CD14-positive monocyte (primary cell): ENCODE measurements at regions not wholly inside any gene's neighbourhood (a gene's known extent, or its start where the extent isn't known, plus 50 kb on each side); places are given as distances from the start of the nearest gene placed in this dataset.

ENCODE experiments used
- DNase-seq, 3 donors: peaks; one replicate each; pipeline ENCODE4 v3.0.0-alpha.2; 2011 to 2022
- H2AFZ ChIP-seq: 2 replicates; pipeline ENCODE4 v1.6.0; 2012; ENCODE audit warnings: mild to moderate bottlenecking, low read depth, low read length, inconsistent platforms; ENCODE audit not compliant: insufficient read depth, poor library complexity, severe bottlenecking
- H3K27ac ChIP-seq, 2 donors: 1 replicate in 1 of 2; 2 replicates in 1 of 2; pipeline ENCODE4 v1.5.1; 2012 to 2013; ENCODE audit warnings: low read length in 2 of 2, control low read depth in 1 of 2, inconsistent platforms in 1 of 2, low read depth in 1 of 2, mild to moderate bottlenecking in 1 of 2
- H3K27me3 ChIP-seq, 2 donors: one replicate each; pipeline versions ENCODE4 v1.6.0 to v1.6.1; 2011 to 2013; ENCODE audit warnings: low read length in 2 of 2; ENCODE audit not compliant: control insufficient read depth in 2 of 2, insufficient read depth in 2 of 2
- H3K36me3 ChIP-seq, 2 donors: replicated peaks in 1 of 2; 1 replicate in 1 of 2; 2 replicates in 1 of 2; pipeline versions ENCODE4 v1.5.1 to v1.6.1; 2012 to 2013; ENCODE audit warnings: low read length in 2 of 2, control low read depth in 1 of 2, inconsistent platforms in 1 of 2, mild to moderate bottlenecking in 1 of 2; ENCODE audit not compliant: insufficient read depth in 2 of 2, control insufficient read depth in 1 of 2
- H3K4me1 ChIP-seq, 2 donors: 1 replicate in 1 of 2; 2 replicates in 1 of 2; pipeline versions ENCODE4 v1.5.1 to v1.6.1; 2012 to 2013; ENCODE audit warnings: low read length in 2 of 2, control low read depth in 1 of 2, inconsistent platforms in 1 of 2, mild to moderate bottlenecking in 1 of 2, moderate library complexity in 1 of 2; ENCODE audit not compliant: insufficient read depth in 2 of 2, control insufficient read depth in 1 of 2
- H3K4me2 ChIP-seq: replicated peaks from 2 replicates; pipeline ENCODE3; 2012; ENCODE audit warnings: low read length, moderate library complexity, mild to moderate bottlenecking; ENCODE audit not compliant: poor library complexity, severe bottlenecking; ENCODE audit errors: extremely low read depth
- H3K4me3 ChIP-seq, 3 experiments: fragments of 200-600 bp in 1 of 3; sonication (generic) in 1 of 3; replicated peaks in 1 of 3; 1 replicate in 2 of 3; 2 replicates in 1 of 3; pipeline ENCODE4 v1.5.1; 2011 to 2013; ENCODE audit warnings: low read length in 3 of 3, mild to moderate bottlenecking in 3 of 3, control low read depth in 2 of 3, low read depth in 2 of 3, inconsistent platforms in 1 of 3, moderate library complexity in 1 of 3
- H3K79me2 ChIP-seq: 2 replicates; pipeline ENCODE4 v1.6.0; 2012; ENCODE audit warnings: mild to moderate bottlenecking, control low read depth, inconsistent platforms, low read length, moderate library complexity; ENCODE audit not compliant: insufficient read depth
- H3K9ac ChIP-seq: 2 replicates; pipeline ENCODE4 v1.6.0; 2017; ENCODE audit warnings: low read length, mild to moderate bottlenecking; ENCODE audit not compliant: insufficient read depth, poor library complexity, severe bottlenecking
- H3K9me3 ChIP-seq, 2 donors: replicated peaks in 1 of 2; 1 replicate in 1 of 2; 2 replicates in 1 of 2; pipeline versions ENCODE4 v1.5.1 to v1.6.1; 2012 to 2013; ENCODE audit warnings: low read length in 2 of 2, control low read depth in 1 of 2; ENCODE audit not compliant: control insufficient read depth in 1 of 2, insufficient read depth in 1 of 2
- H4K20me1 ChIP-seq: 2 replicates; pipeline ENCODE4 v1.6.0; 2012; ENCODE audit warnings: mild to moderate bottlenecking, low read length, control low read depth, moderate library complexity; ENCODE audit not compliant: insufficient read depth
- H3K27ac Mint-ChIP-seq, 7 donors: one replicate each; pipeline ENCODE4 v1.8.0; 2020; ENCODE audit warnings: mild to moderate bottlenecking in 7 of 7, mixed read lengths in 7 of 7, moderate library complexity in 6 of 7, inconsistent platforms in 2 of 7
- H3K27me3 Mint-ChIP-seq, 3 donors: one replicate each; pipeline ENCODE4 v1.8.0; 2021 to 2022; ENCODE audit warnings: low read depth in 3 of 3, mild to moderate bottlenecking in 3 of 3, mixed read lengths in 3 of 3, moderate library complexity in 3 of 3, inconsistent platforms in 1 of 3
- H3K36me3 Mint-ChIP-seq, 2 donors: one replicate each; pipeline ENCODE4 v1.8.0; 2020; ENCODE audit warnings: mixed read lengths in 2 of 2, inconsistent platforms in 1 of 2, mild to moderate bottlenecking in 1 of 2
- H3K4me1 Mint-ChIP-seq: one replicate; pipeline ENCODE4 v1.8.0; 2020; ENCODE audit warnings: mild to moderate bottlenecking, mixed read lengths
- H3K4me3 Mint-ChIP-seq, 2 donors: one replicate each; pipeline ENCODE4 v1.8.0; 2020; ENCODE audit warnings: mild to moderate bottlenecking in 2 of 2, mixed read lengths in 2 of 2, moderate library complexity in 1 of 2
- H3K9me3 Mint-ChIP-seq, 7 donors: one replicate each; pipeline ENCODE4 v1.8.0; 2020 to 2022; ENCODE audit warnings: mixed read lengths in 7 of 7, mild to moderate bottlenecking in 6 of 7, moderate library complexity in 6 of 7, inconsistent platforms in 2 of 7
- WGBS: methylation state at CpG from one replicate; pipeline ENCODE4 v1.1.5; 2013; ENCODE audit warnings: missing lambda C conversion rate; ENCODE audit not compliant: insufficient coverage; 5-methylcytosine and 5-hydroxymethylcytosine counted together
- intact Hi-C, 2 donors: fragments of 100-400 bp; cut with micrococcal nuclease; formaldehyde crosslinking; loops; one replicate each; pipeline versions ENCODE4 v1.15.0 to v1.15.1; 2023
- TF ChIP-seq, protein P1 (sequence below): fragments of 200-600 bp; IDR thresholded peaks from one replicate; pipeline ENCODE4 v1.8.0; 2022; ENCODE audit warnings: antibody characterized with exemption, mild to moderate bottlenecking

DNA sequence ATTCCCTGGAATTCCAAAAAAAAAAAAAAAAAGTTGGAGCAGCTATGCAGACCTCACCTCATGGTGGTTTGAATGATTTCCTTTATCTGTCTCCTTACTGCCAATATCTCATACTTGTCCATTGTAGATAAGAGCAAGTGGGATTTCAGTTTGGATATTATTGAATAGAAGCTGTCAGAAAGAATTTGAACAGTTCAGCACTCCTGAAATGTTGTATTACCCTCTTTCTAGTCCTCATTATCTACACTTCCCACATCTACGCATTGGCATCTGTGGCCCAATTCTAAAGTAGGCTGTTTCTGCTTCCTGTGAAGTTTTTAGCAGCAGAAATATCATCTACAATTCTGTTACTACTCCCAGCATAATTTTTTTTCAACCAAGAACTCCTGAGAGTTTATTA, 68.2 kb upstream of the KHDRBS2 start:
- intact Hi-C loops: no loop called here
- no peak overlapping the region for H3K9ac ChIP-seq
- TF ChIP-seq, protein P1, sequence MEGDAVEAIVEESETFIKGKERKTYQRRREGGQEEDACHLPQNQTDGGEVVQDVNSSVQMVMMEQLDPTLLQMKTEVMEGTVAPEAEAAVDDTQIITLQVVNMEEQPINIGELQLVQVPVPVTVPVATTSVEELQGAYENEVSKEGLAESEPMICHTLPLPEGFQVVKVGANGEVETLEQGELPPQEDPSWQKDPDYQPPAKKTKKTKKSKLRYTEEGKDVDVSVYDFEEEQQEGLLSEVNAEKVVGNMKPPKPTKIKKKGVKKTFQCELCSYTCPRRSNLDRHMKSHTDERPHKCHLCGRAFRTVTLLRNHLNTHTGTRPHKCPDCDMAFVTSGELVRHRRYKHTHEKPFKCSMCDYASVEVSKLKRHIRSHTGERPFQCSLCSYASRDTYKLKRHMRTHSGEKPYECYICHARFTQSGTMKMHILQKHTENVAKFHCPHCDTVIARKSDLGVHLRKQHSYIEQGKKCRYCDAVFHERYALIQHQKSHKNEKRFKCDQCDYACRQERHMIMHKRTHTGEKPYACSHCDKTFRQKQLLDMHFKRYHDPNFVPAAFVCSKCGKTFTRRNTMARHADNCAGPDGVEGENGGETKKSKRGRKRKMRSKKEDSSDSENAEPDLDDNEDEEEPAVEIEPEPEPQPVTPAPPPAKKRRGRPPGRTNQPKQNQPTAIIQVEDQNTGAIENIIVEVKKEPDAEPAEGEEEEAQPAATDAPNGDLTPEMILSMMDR: no peak
- H3K27me3 ChIP-seq: no peaks in the 10 kb centered on the region
- H3K27ac ChIP-seq: no peak overlapping the region
- no peak overlapping the region for H3K4me2 ChIP-seq
- no peak overlapping the region for H3K4me3 ChIP-seq
- H2AFZ ChIP-seq: no peak overlapping the region
- H3K79me2 ChIP-seq: no peaks in the 10 kb centered on the region
- DNase-seq: no peak
- Mint-ChIP-seq H3K9me3 (peaks cover 0 to 2% (median 0%) of the 10 kb centered on the region in 7 donors), H3K4me3 (no peak overlapping the region), H3K36me3 (no peaks in the 10 kb centered on the region), H3K27ac (no peak overlapping the region), H3K27me3 (peaks cover 0 to 2% (median 0%) of the 10 kb centered on the region in 3 donors), H3K4me1 (peaks cover 4% of the 10 kb centered on the region)
- no peaks in the 10 kb centered on the region for H3K9me3 ChIP-seq
- H3K4me1 ChIP-seq: no peaks in the 10 kb centered on the region
- H3K36me3 ChIP-seq: no peaks in the 10 kb centered on the region
- no CpG with 5 or more reads among the region's 1 CpG for WGBS
- H4K20me1 ChIP-seq: no peaks in the 10 kb centered on the region

DNA sequence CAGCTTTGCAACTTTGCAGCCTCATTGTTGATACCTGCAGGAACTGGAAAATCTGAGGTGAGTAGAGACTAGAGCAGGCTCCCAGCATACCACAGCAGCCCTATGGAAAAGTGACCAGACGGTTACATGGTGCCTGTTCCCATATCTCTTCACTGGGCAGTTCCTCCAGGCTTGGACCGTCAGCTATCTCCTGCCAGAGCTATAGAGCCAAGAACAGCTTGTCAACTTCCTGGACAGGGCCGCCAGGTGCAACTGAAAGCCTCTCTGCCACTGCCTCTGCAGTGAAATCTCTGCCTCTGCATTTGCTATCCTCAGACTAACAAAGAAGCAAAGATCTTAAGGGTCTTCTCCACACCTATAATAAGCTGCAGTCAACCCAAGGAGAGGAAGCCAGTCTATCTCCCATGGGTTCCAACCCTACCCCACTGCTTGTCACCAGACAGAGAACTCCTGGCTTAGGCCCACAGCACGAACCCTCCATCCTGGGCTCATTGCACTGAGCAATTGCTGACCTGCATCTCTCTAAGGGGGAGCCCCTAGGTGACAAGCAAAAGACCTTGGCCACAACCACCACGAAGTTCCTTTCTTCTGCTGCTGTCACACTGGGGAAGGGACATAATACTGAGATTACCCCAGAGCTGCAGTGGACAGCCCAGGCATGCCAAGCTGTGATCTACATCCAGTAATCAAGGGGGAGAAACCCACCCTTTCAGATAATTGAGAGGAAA, 60.1 kb upstream of the KHDRBS2 start:
- Histone ChIP-seq H3K4me3 (no peak overlapping the region), H3K4me2 (no peak overlapping the region), H3K9me3 (peaks cover 0 to 14% of the 10 kb centered on the region in 2 donors), H3K36me3 (no peaks in the 10 kb centered on the region), H3K79me2 (no peaks in the 10 kb centered on the region), H3K4me1 (no peaks in the 10 kb centered on the region), H3K27me3 (no peaks in the 10 kb centered on the region), H2AFZ (no peak overlapping the region), H3K9ac (no peak overlapping the region), H3K27ac (no peak overlapping the region), H4K20me1 (no peaks in the 10 kb centered on the region)
- DNase-seq: no peak
- intact Hi-C loops: no loop called here
- Mint-ChIP-seq H3K4me1 (no peaks in the 10 kb centered on the region), H3K36me3 (no peaks in the 10 kb centered on the region), H3K27me3 (peaks cover 0 to 2% (median 0%) of the 10 kb centered on the region in 3 donors), H3K27ac (no peak overlapping the region), H3K9me3 (peaks cover 0 to 15% (median 6%) of the 10 kb centered on the region in 7 donors), H3K4me3 (no peak overlapping the region)
- 84% methylated on average over 3 of the region's 5 CpGs for WGBS
- TF ChIP-seq, protein P1: no peak
